Prostate gland (tissue), 2 donors: ENCODE measurements at regions not wholly inside any gene's neighbourhood (a gene's known extent, or its start where the extent isn't known, plus 50 kb on each side); places are given as distances from the start of the nearest gene placed in this dataset.
"Not testable (repeated sequence)": the region's sequence is repeated elsewhere in the genome, so short reads cannot be mapped to it uniquely, and the experiment has no call there.

Experiments used
- CTCF ChIP-seq, 4 experiments: fragments of 200-600 bp in 2 of 4; fragments of 450-650 bp in 2 of 4; sonication (generic) in 2 of 4; IDR thresholded peaks; 1 replicate in 3 of 4; 2 replicates in 1 of 4; pipeline ENCODE4 v1.5.1; 2016 to 2019; ENCODE audit warnings: antibody characterized with exemption in 4 of 4, mild to moderate bottlenecking in 2 of 4, moderate library complexity in 2 of 4
- POLR2A ChIP-seq: fragments of 450-650 bp; IDR thresholded peaks from one replicate; pipeline ENCODE4 v1.6.1; 2016; ENCODE audit warnings: antibody characterized with exemption, mild to moderate bottlenecking

GRCh38 chr12:9428856-9429255 lies 178.9 kb downstream of the KLRB1 start:
- not testable (repeated sequence) for TF ChIP-seq CTCF (IDR thresholded peaks at IDR 0.05); POLR2A
